NCI-H2171 (cell line): ENCODE measurements at regions not wholly inside any gene's neighbourhood (a gene's known extent, or its start where the extent isn't known, plus 50 kb on each side); places are given as distances from the start of the nearest gene placed in this dataset.

Experiments
- DNase-seq: peaks from one replicate; lab custom pipeline; 2025; lab: John Stamatoyannopoulos, UW

DNA sequence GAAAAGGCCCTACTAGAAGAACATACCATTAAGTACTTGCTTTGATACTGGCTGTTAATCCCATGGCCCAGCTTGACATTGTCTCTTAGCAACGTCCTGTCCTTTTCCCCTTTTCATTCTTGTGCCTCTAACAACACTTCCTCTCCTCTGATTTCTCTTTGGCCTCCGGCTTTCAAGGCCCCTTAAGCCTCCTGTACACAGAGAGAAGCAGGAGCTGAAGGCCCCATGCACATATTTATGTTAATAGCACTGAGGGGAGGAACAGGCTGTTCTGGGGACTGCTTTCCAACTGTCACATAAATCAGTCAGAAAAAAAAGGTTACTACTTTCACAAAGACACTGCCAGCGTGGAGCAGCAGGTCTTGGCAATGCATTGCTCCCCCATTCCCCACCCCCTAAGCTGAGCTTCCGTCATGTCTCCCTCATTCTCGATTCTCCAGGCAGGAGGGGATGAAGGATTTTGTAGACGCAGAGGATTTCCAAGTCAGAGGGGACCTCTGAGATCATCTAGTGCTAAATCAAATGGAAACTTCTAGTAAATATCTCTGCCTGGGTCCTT, 257.4 kb upstream of the ADAMTS9 start:
- no peak for DNase-seq

DNA sequence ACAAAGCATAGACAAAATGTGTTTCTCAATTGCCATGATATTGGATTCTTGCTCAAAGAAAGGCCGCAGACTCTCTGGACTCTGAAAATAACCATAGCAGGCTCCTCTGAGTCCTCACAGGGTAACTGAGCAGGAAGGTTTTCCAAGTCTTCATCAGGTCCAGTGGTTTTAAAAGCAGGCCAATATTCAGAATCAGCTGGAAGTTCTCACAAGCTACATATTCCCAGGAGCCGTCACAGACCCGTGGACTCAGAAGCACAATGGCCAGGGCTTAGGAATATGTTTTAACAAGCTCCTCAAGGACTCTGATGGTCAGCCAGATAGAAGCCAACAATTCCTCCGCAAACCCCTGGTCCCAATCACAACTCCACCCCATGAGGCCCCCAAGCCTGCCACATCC, 256.1 kb upstream of the ADAMTS9 start:
- no peak for DNase-seq

DNA sequence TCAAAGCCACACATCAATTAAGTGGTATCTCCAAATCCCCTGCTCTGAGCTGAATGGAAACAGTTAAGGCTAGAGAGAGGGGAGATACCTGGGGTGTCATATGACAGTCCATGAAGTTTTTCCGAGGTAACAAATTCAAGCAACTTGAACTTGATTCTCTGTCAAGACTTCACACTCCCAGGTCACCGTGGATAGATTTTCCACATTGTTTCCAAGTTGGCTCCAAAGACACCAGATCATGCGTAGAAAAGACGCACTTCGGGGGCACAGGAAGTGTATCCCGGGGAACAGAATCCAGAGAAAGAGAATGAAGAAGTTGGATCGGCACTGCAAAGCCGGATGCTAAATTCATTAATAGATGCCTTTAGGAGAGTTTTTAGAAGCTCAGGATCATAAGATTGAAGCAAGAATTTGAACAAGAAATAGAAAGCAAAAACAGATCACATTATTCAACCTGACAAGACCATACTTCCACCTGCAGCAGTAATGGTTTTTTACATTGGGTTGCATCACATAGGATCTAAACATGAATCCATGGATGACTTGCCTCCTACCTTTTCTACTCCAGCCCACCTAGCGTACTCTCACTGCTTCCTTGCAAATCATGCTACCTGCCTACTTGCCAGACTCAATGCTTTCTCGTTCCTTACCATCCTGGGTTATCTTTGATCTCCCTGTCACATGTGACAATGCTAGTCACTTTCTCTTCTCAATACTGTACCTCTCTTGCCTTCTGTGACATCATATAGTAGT, 253.0 kb upstream of the ADAMTS9 start:
- DNase-seq, result no peak

DNA sequence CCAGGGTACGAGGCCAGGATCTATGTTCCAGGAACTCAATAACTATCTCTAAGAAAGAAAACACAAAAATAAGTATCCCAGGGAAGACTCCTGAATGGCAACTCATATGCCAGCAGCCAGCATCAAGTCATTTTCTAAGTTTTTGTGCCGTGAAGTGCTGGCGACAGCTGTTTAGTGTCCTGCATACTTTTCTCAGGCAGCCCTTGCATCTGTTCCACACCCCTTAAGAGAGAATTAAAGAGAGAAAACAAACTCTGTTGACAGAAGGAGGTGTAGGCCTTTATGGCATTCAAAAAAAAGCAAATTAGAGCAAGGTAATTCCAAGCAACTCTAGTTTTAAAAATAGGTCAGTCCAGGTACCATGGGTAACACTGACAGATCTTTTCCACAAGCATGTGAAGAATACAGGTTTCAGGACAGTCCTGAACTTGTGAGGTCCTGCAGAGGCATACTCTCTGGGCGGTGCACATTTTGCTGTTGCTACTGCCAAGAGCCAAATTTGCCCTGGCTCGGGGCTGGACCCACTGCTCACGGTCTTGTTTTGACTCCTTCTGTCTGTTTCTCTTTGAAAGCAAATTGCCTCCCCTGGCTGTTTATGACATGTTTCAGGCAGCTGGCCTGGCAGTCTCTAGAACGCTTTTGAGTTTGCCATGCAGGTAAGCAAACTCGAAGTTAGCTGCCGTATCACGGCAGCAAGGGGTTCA, 252.1 kb upstream of the ADAMTS9 start:
- DNase-seq, result no peak

DNA sequence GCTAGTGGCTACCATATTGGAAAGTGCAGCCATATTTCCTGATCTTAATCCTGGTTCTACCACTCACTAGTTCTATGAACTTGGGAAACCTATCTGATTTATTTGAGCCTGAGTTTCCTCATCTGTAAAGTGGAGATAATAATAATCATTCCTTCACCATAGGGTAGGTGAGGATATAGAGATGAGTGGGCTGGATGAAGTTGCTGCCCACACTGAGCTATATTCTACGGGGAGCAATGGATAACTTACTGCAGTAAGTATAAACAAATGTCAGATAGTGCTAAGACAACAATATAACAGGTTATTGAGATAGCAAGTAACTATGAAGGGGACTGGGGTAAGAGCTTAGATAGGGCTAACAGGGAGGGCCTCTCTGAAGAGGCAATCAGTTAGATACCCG, 251.5 kb upstream of the ADAMTS9 start:
- DNase-seq, result no peak

DNA sequence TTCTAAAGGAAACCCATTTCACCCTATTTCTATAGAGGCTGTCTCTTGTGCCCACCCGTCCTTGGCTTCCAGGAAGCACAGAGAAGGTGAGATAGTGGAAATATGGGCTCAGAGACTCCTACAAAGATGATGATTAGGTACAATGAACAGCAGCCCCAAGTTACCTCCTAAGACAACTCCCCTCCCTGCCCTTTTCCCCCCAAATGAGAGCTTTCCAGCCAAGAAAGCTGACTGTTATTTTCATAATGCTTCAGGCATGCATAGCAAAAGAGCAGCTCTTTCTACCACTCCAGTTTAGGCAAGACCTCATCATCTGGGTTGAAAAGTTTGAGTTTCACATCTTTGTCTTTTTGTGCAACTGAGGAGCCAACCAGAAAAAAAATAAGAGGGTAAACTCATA, 248.8 kb upstream of the ADAMTS9 start:
- no peak for DNase-seq

DNA sequence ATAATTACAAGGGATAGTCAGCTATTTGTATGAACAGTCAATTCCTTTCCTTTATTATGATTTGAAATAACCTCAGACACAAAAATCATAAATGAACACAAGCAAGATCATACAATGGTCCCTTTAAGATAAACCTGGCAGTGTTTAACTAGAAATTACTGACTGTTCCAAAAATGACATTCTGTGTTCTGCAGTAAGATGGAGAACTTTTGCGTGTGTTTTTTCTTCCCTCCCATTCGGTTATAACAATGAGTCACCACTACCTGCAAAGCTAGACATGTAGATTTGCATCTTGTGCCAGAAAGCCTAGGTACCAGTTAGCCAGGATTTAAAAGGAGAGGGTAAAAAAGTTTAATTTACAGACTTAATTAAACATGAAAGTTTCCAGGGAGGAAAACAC, 248.2 kb upstream of the ADAMTS9 start:
- DNase-seq, result no peak

DNA sequence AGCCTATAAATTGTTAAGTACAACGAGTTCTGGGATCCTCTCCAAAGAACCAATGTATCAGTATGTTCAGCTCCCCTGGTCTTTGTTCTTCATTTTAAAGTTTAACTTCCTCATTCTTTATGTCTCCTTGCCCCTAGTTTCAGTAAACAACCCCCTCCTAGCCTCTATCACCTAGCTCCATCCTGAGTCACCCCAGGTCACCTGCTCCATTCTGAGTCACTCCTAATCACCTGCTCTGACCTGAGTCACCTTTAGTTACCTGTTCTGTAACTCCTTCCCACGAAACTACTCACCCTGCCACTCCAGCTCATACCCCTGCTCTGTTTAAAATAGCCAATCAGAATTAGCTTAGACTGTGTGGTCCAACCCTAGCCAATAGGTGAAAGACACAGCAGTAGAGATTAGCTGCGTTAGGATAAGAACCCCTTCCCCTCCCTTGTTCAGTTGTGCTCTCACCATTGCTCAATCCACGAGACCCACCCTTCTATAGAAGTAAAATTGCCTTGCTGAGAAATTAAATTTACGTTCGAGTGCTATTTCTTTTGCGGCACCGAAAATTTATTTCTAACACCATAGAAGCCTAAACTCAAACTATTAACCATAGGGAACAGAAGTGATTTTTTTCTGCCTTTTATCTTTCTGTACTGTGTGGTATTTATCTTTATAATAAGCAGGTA, 245.0 kb upstream of the ADAMTS9 start:
- no peak for DNase-seq

DNA sequence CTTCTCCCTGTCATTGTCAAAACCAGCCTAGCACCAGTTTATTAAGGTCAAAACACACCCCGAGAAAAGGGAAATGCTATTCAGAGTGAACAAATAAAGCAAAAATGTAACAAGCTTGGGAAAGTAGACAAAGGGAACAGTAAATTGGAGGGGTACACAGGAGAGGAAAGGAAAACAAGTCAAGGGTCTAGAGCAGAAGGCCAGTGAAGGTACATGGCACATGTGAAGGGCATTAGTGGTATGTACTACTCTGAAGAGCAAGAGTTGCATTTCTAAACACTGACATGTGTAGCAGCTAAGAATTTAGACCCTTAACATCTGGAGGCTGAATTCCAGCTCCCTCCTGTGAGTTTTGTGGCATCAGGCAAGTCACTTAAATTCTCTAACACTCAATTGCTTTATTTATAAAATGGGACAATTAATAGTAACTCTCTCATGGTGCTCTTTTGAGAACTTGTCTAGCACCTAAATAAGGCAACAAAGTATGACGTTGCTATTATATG, 244.3 kb upstream of the ADAMTS9 start:
- DNase-seq, result no peak

DNA sequence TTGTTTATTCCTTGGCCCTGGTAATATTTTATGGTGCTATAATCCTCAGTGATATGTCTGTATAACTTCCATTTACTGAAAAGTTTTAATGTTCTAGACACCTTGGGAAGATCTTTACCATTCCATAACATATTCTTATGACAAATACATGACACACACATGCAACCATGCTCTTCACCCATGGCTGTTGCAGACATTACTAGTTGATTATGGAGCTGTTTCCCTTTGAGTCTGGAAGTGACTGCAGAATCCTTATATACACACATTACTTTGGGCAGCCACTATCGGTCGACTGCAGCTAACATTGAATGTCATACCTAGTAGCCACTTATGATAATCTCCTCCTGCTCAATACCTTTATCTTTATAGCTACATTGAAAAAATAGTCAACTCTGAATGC, 243.1 kb upstream of the ADAMTS9 start:
- no peak for DNase-seq

DNA sequence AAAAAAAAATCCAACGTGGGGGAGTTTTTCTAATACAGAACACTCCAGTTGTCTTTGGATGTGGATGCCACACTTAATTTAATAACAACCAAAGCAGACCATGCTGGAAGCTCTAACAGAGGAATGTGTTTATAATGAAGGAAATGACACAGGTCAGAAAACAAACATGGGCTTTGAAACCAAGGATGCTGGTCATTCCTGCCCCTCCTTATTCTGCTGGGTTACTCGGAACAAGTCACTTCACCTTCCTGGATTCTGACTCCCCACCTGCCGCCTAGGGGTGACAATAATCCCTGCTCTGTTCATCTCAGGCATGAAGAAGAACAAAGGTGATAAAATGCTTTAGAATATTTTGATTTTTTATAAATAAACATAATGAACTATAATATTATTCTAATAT, 240.9 kb upstream of the ADAMTS9 start:
- DNase-seq, result no peak

DNA sequence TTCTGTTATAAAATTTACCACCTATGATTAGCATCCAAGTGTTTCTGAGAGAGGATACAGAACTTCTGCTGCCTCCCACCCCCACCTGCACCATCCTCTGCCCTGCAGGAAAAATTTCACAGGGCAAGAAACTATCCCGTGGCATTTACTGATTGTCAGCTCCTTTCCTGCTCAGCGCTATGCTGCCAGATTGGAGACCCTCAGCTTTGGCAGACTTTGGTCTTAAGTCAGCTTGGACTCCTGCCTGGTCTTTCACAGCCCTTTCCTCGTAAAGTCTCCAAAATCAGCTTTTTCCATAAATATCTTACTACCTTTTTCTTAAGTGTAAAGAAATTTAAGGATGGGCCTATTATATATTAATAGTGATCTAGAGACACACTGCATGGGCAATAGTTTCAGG, 239.9 kb upstream of the ADAMTS9 start:
- no peak for DNase-seq

DNA sequence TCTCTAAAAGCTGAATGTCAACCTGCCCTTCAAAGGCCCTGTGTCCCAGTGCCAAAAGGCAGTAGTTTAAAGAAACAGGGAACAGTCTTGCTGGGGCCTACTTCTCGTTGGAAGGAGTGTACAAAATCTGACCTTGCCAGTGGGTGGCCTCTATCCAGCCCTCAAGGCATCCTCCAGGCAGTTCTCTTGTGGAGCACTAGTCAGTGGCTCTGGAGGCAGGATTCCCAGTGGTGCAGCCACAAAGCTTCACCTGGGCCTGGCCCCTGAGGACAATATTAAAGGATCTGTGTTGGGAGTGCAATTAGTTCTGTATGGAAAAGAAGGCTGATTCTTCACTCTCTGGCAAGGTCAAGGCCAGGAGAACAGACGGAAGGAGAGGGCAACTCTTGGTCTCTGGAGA, 237.8 kb upstream of the ADAMTS9 start:
- no peak for DNase-seq

DNA sequence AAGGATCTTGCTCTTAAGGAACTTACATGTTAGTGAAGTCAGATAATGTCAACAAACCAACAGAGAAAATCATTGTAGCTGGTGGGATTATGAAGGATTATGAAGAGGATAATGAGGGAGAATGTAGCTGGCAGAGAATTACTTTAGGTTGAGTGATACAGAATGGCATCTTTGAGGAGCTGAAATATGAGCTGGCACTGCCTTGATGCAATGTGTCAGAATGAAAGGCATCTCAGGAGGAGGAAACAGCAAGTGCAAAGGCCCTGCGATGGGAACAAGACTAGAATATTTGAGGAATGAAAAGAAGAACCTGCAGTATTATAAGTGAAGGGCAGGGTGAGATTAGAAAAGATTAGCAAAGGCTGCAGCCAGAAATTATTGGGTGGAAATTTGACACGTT, 237.2 kb upstream of the ADAMTS9 start:
- DNase-seq, result no peak

DNA sequence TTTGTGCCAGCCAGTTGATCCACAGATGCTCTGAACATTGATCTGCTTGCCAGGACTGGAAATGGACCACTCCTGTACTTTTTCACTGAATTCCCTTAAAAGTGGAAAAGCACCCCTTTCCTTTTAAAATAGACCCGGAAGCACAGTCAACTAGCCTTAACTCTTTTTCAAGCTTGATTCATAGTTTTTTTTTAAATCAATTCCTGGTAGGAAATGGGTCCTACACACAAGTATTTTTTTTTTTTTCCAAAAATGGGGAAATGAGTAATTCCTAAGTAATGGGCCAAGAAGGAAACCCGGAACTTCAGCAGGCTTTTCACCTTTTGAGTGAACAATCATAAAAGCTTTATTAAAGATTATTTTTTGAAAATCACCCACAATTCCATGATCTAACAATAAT, 234.4 kb upstream of the ADAMTS9 start:
- DNase-seq, result no peak

DNA sequence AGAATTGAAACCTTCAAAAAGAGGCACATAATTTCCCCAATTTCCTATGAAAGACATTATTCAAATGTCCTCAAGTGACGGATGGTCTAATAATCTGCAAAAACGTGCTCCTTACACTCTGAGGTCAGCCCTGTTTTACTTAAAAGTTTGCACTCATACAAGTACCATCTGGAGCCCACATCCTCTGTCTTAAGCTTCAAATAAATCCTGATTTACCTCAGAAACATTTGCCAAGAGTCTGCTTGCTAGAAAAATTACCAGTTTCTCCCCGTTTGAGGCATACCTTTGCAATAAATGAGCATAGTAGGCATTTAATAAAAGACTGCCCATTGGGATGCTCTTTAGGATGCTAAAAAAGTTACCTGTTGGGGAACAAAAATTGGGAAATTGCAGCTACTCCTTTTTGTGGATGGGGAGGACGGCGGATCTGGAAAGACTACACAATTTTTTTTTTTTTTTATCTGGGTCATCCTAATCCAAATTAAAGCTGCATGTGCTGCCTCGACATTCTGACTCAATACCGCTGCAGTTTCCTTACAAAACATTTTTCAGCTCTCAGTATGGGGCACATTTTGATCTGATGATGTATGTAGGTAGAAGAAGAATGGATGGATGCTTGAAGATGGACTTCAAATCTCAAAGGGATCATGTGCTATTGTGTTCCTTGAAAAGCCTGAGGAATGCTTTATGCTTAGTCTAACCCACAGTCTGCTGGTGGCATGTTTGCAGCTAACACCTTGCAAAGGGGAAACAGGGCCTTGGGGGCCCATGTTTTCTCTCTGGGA, 233.7 kb upstream of the ADAMTS9 start:
- DNase-seq, result no peak

DNA sequence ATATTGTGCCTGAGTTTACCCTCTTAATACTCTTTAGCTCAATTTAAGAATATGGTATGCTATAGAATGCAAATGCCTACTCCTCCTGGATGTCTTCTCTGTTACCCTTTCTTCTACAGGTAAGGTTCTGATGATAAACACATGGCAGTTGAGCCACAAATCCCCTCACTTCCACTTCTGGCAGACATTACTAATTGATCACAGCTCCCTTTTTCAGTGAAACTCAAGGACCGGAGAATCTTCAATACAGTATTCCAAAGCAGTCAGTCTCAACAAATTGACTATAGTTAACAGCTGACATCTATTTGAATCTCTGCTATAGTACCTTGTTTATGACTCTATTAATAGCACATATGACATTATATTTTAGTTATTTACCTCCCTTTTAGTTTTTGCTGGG, 232.1 kb upstream of the ADAMTS9 start:
- no peak for DNase-seq

DNA sequence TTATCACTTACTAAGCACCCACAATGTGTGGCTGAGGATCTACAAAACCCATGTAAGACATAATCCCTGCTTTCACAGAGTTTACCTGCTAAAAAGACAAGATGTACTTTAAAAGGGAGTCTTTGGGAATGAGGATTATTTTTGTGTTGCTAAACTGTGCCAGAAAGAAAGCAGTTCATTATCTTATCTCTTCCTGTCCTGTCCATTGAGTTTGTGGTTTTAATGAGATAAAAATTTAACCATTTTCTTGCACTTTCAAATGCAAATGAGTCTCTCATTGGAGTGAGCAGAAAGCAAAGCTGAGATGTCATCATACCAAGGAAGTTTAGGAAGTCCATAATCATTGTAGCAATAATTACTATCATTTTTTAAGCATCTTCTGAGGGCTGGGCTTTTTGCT, 231.2 kb upstream of the ADAMTS9 start:
- DNase-seq, result no peak

DNA sequence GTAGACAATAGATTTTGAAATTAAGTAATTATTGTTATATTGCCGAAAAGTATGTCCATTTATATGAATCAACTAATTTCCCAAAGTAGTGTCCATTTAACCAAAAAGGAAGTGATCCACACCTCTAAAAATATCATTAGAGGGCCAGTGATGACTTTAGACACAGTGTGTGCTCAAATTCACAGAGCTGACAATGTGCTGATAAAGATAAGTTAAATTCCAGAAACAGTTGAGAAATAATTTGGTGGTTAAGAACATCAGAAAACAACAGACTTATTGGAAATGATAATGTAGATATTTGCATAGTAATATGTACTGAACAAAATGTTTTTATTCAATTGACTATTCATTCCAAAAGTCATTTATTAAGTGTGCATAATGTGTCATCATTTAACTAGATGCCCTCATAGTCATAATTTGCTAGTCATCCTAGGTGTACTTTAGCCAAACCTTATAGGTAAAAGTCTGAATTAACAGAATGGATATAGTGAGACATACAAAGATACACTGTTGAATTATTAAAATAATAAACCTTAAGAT, 230.2 kb upstream of the ADAMTS9 start:
- no peak for DNase-seq

DNA sequence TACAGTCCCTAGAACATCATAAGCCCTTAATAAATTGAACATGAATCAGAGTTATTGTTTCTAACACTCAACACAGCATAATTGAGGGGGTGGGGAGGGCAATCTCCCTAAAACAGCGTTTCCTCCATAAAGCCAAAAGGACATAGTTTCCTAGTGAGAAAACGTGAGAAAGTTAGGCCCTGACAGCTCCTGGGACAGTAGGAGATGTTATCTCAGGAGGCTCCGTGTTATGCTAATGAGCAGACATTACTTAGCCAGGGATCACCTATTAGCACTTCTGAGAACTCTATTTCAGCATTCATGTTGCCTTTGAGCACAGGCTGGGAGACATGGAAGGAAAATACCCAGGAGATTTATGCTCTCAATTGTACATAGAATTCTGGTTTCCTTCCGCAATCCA, 229.1 kb upstream of the ADAMTS9 start:
- DNase-seq, result no peak

DNA sequence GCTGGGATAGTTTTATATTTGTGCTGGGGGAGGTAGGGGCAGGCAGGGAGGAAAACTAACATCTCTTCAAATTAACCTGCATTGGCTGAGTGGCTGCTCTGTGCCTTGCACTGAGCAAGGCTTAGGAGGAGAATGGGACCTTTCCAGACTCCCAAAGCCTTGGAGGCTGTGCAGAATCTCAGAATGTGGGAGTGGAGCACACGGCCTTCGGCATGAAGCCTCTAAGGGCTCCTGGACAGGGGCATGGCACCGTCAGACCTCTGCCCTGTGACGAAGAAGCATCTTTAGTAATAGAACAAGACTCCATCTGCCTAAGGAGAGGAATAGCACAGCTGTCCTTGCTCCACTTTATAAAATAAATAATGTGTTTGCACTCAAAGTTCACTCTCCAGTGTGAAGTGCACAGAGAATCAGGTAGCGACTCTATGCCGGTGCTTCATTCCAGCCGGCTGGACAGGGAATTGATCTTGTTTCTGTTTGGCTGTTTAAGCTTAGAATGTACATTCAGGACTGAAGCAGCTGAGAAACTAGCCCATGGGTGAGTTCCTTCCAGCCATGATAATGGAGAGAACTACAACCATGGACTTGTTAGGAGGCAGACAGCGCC, 228.5 kb upstream of the ADAMTS9 start:
- DNase-seq, result no peak
